CD4-positive, alpha-beta T cell treated with Interleukin-6 for 4 hours (primary cell): ENCODE measurements at regions not wholly inside any gene's neighbourhood (a gene's known extent, or its start where the extent isn't known, plus 50 kb on each side); places are given as distances from the start of the nearest gene placed in this dataset.

ENCODE experiments used
- DNase-seq: peaks from one replicate; pipeline ENCODE4 v3.0.0-alpha.2; 2020; ENCODE audit warnings: mixed read lengths

- no peak for DNase-seq
These were observed 1581.5 kb upstream of the PCDH20 start for GRCh38 chr13:62997038-62997599.

GRCh38 chr13:62973804-62974203 lies 1558.2 kb upstream of the PCDH20 start:
- DNase-seq, result no peak

- no peak for DNase-seq
These were observed 1548.9 kb upstream of the PCDH20 start for GRCh38 chr13:62964522-62964921.

GRCh38 chr13:62960723-62961122 lies 1545.1 kb upstream of the PCDH20 start:
- DNase-seq, result no peak

GRCh38 chr13:62933809-62934208 lies 1518.2 kb upstream of the PCDH20 start:
- DNase-seq, result no peak

GRCh38 chr13:62932256-62932883 lies 1516.7 kb upstream of the PCDH20 start:
- DNase-seq, result no peak

GRCh38 chr13:62931853-62932252 lies 1516.2 kb upstream of the PCDH20 start:
- no peak for DNase-seq

GRCh38 chr13:62924395-62924794 lies 1508.7 kb upstream of the PCDH20 start:
- DNase-seq, result no peak

- no peak for DNase-seq
These were observed 1504.5 kb upstream of the PCDH20 start for GRCh38 chr13:62920159-62920558.

GRCh38 chr13:62919491-62919890 lies 1503.8 kb upstream of the PCDH20 start:
- DNase-seq, result no peak

- no peak for DNase-seq
These were observed 1495.0 kb upstream of the PCDH20 start for GRCh38 chr13:62910541-62911060.

- DNase-seq, result no peak
These were observed 1492.7 kb upstream of the PCDH20 start for GRCh38 chr13:62908321-62908720.

- DNase-seq, result no peak
These were observed 1491.2 kb upstream of the PCDH20 start for GRCh38 chr13:62906896-62907295.

- DNase-seq, result no peak
These were observed 1490.8 kb upstream of the PCDH20 start for GRCh38 chr13:62906469-62906868.

- DNase-seq, result no peak
These were observed 1471.4 kb upstream of the PCDH20 start for GRCh38 chr13:62887046-62887445.

GRCh38 chr13:62879071-62879470 lies 1463.4 kb upstream of the PCDH20 start:
- DNase-seq, result no peak

- no peak for DNase-seq
These were observed 1459.5 kb upstream of the PCDH20 start for GRCh38 chr13:62875118-62875640.

GRCh38 chr13:62850331-62850730 lies 1434.7 kb upstream of the PCDH20 start:
- no peak for DNase-seq

GRCh38 chr13:62847520-62847919 lies 1431.9 kb upstream of the PCDH20 start:
- DNase-seq, result no peak

GRCh38 chr13:62846302-62846701 lies 1430.7 kb upstream of the PCDH20 start:
- DNase-seq, result no peak

- no peak for DNase-seq
These were observed 1423.7 kb upstream of the PCDH20 start for GRCh38 chr13:62839338-62839737.

GRCh38 chr13:62838929-62839328 lies 1423.3 kb upstream of the PCDH20 start:
- no peak for DNase-seq

GRCh38 chr13:62837895-62838294 lies 1422.2 kb upstream of the PCDH20 start:
- no peak for DNase-seq

GRCh38 chr13:62829486-62829885 lies 1413.8 kb upstream of the PCDH20 start:
- no peak for DNase-seq
